HG03060 (cell line): ENCODE measurements at regions not wholly inside any gene's neighbourhood (a gene's known extent, or its start where the extent isn't known, plus 50 kb on each side); places are given as distances from the start of the nearest gene placed in this dataset.

Source experiments
- ATAC-seq: cut with Tn5 transposase; IDR thresholded peaks from one replicate; pipeline ENCODE4 v1.9.1; 2021; ENCODE audit warnings: low read depth, moderate number of reproducible peaks; ENCODE audit not compliant: unreplicated experiment

- no peak for ATAC-seq
Observed at GRCh38 chr3:152095472-152095871, 173.3 kb upstream of the MBNL1 start.

GRCh38 chr3:152096280-152096906, 172.3 kb upstream of the MBNL1 start:
- ATAC-seq: no peak

GRCh38 chr3:152097120-152097519, 171.6 kb upstream of the MBNL1 start:
- no peak for ATAC-seq

- no peak for ATAC-seq
Observed at GRCh38 chr3:152097770-152098169, 171.0 kb upstream of the MBNL1 start.

- peak; percentile 98 for ATAC-seq
Observed at GRCh38 chr3:152100491-152101132, 168.1 kb upstream of the MBNL1 start.

GRCh38 chr3:152102410-152102809, 166.3 kb upstream of the MBNL1 start:
- ATAC-seq: no peak

- ATAC-seq: no peak
Observed at GRCh38 chr3:152103257-152103656, 165.5 kb upstream of the MBNL1 start.

- no peak for ATAC-seq
Observed at GRCh38 chr3:152104847-152105415, 163.8 kb upstream of the MBNL1 start.

- ATAC-seq: no peak
Observed at GRCh38 chr3:152105446-152105845, 163.3 kb upstream of the MBNL1 start.

- no peak for ATAC-seq
Observed at GRCh38 chr3:152109038-152109437, 159.7 kb upstream of the MBNL1 start.

- ATAC-seq: no peak
Observed at GRCh38 chr3:152113413-152113812, 155.3 kb upstream of the MBNL1 start.

- no peak for ATAC-seq
Observed at GRCh38 chr3:152113992-152114651, 154.6 kb upstream of the MBNL1 start.

GRCh38 chr3:152120601-152121269, 148.0 kb upstream of the MBNL1 start:
- no peak for ATAC-seq

- ATAC-seq: no peak
Observed at GRCh38 chr3:152121270-152121636, 147.5 kb upstream of the MBNL1 start.

- no peak for ATAC-seq
Observed at GRCh38 chr3:152122851-152123250, 145.9 kb upstream of the MBNL1 start.

- ATAC-seq: no peak
Observed at GRCh38 chr3:152123457-152123856, 145.3 kb upstream of the MBNL1 start.

- no peak for ATAC-seq
Observed at GRCh38 chr3:152126260-152126659, 142.5 kb upstream of the MBNL1 start.

GRCh38 chr3:152127058-152127457, 141.7 kb upstream of the MBNL1 start:
- ATAC-seq: peak; percentile 100

GRCh38 chr3:152128356-152128755, 140.4 kb upstream of the MBNL1 start:
- ATAC-seq: no peak

- ATAC-seq: no peak
Observed at GRCh38 chr3:152139651-152140050, 129.1 kb upstream of the MBNL1 start.

GRCh38 chr3:152146461-152146860, 122.3 kb upstream of the MBNL1 start:
- no peak for ATAC-seq
